GM12892 (cell line): ENCODE measurements at regions not wholly inside any gene's neighbourhood (a gene's known extent, or its start where the extent isn't known, plus 50 kb on each side); places are given as distances from the start of the nearest gene placed in this dataset.

ENCODE experiments used
- POLR2A ChIP-seq: IDR thresholded peaks from 2 replicates; pipeline ENCODE4 v1.6.1; 2011; ENCODE audit warnings: low read depth, low read length, control low read depth
- POLR2AphosphoS5 ChIP-seq: IDR thresholded peaks from 2 replicates; pipeline ENCODE4 v1.6.1; 2011; ENCODE audit warnings: low read depth, low read length, control low read depth
- TAF1 ChIP-seq: IDR thresholded peaks from 2 replicates; pipeline ENCODE4 v1.6.1; 2011; ENCODE audit warnings: low read depth, mild to moderate bottlenecking, control low read depth, low read length, borderline replicate concordance

DNA sequence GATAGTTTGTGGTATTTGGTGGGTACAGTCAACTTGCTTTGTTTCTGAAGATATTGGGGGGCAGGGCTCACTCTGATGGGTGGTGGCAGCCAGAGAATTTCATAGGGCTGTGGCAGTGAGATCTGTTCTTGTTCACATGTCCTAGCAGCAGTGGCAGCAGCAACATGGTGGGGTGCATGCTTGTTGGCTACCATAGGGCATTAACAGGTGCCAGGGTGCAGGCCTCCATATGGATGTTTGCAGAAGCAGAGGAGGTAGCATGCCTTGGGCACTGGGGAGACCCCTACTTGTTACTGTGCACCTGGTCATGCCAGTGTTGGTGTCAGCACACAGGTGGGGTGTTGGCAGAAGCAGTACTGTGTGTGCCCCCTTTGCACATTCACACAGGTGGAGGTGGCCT is 96.3 kb upstream of the ZC4H2 start:
- TF ChIP-seq POLR2AphosphoS5 (no peak), POLR2A (no peak), TAF1 (no peak)
